Hepatocyte (in vitro differentiated cells): ENCODE measurements at regions not wholly inside any gene's neighbourhood (a gene's known extent, or its start where the extent isn't known, plus 50 kb on each side); places are given as distances from the start of the nearest gene placed in this dataset.
"Not testable (repeated sequence)": the region's sequence is repeated elsewhere in the genome, so short reads cannot be mapped to it uniquely, and the experiment has no call there.

Experiments used
- DNase-seq: peaks from one replicate; pipeline ENCODE4 v3.0.0-alpha.2; 2016; ENCODE audit warnings: low spot score
- H2AFZ ChIP-seq: fragments of 200-600 bp; sonication (generic); 2 replicates; pipeline ENCODE4 v1.6.0; 2016; ENCODE audit warnings: antibody characterized with exemption, mild to moderate bottlenecking
- H3K27ac ChIP-seq: fragments of 200-600 bp; sonication (generic); 2 replicates; pipeline ENCODE4 v1.5.1; 2016; ENCODE audit warnings: mild to moderate bottlenecking
- H3K27me3 ChIP-seq: fragments of 200-600 bp; sonication (generic); 2 replicates; pipeline ENCODE4 v1.6.1; 2016
- H3K36me3 ChIP-seq: fragments of 200-600 bp; sonication (generic); replicated peaks from 2 replicates; pipeline ENCODE4 v1.5.1; 2016; ENCODE audit warnings: low read depth; ENCODE audit not compliant: insufficient read depth
- H3K4me1 ChIP-seq: fragments of 200-600 bp; sonication (generic); 2 replicates; pipeline ENCODE4 v1.5.1; 2016; ENCODE audit warnings: mild to moderate bottlenecking, moderate library complexity; ENCODE audit not compliant: insufficient read depth
- H3K4me2 ChIP-seq: fragments of 200-600 bp; sonication (generic); 2 replicates; pipeline ENCODE4 v1.6.0; 2016
- H3K4me3 ChIP-seq: fragments of 200-600 bp; sonication (generic); 2 replicates; pipeline ENCODE4 v1.5.1; 2016; ENCODE audit warnings: mild to moderate bottlenecking
- H3K79me2 ChIP-seq: fragments of 200-600 bp; sonication (generic); 2 replicates; pipeline ENCODE4 v1.6.0; 2017; ENCODE audit warnings: mild to moderate bottlenecking
- H3K9me2 ChIP-seq: fragments of 200-600 bp; sonication (generic); replicated peaks from 2 replicates; pipeline ENCODE4 v1.6.0; 2017; ENCODE audit warnings: mild to moderate bottlenecking; ENCODE audit not compliant: insufficient read depth
- H3K9me3 ChIP-seq: fragments of 200-600 bp; sonication (generic); 2 replicates; pipeline ENCODE4 v1.5.1; 2016; ENCODE audit warnings: low read depth, mild to moderate bottlenecking
- H4K20me1 ChIP-seq: fragments of 200-600 bp; sonication (generic); 2 replicates; pipeline ENCODE4 v1.6.0; 2016; ENCODE audit warnings: mild to moderate bottlenecking; ENCODE audit not compliant: insufficient read depth, poor library complexity, severe bottlenecking
- CTCF ChIP-seq: fragments of 200-600 bp; sonication (generic); IDR thresholded peaks from 2 replicates; pipeline ENCODE4 v1.5.1; 2016; ENCODE audit warnings: antibody characterized with exemption, mild to moderate bottlenecking; ENCODE audit not compliant: poor library complexity
- EZH2 ChIP-seq: fragments of 200-600 bp; sonication (generic); IDR thresholded peaks from 2 replicates; pipeline ENCODE4 v1.6.1; 2016; ENCODE audit warnings: antibody characterized with exemption, mild to moderate bottlenecking, borderline replicate concordance
- EZH2phosphoT487 ChIP-seq: fragments of 200-600 bp; sonication (generic); IDR thresholded peaks from one replicate; pipeline ENCODE4 v1.6.1; 2018; ENCODE audit warnings: antibody characterized with exemption, mild to moderate bottlenecking, low read depth, moderate library complexity; ENCODE audit not compliant: unreplicated experiment, severe bottlenecking
- WGBS: methylation state at CpG from one replicate; pipeline ENCODE4 v1.1.6; 2016; ENCODE audit warnings: low lambda C conversion rate; ENCODE audit errors: missing lambda C conversion rate; 5-methylcytosine and 5-hydroxymethylcytosine counted together

GRCh38 chr16:34014841-34015820 lies 555.7 kb downstream of the TP53TG3F start:
- not testable (repeated sequence) for H3K27me3 ChIP-seq, H3K4me1 ChIP-seq, H3K36me3 ChIP-seq, H3K4me3 ChIP-seq, H3K27ac ChIP-seq, H3K79me2 ChIP-seq, DNase-seq, H4K20me1 ChIP-seq, H3K9me2 ChIP-seq, H3K9me3 ChIP-seq, H3K4me2 ChIP-seq, H2AFZ ChIP-seq
- WGBS, result 89% methylated on average over 22 of the region's 83 CpGs

- not testable (repeated sequence) for H2AFZ ChIP-seq, DNase-seq
Observed at GRCh38 chr16:34018277-34018676, 558.9 kb downstream of the TP53TG3F start.

GRCh38 chr16:34050787-34051320 lies 591.4 kb downstream of the TP53TG3F start:
- Histone ChIP-seq H4K20me1 (no peaks in the 10 kb centered on the region), H3K27me3 (no peaks in the 10 kb centered on the region), H3K4me3 (no peak overlapping the region), H3K27ac (no peak overlapping the region), H3K4me2 (no peak overlapping the region), H2AFZ (no peak overlapping the region), H3K79me2 (no peaks in the 10 kb centered on the region), H3K36me3 (no peaks in the 10 kb centered on the region), H3K9me2 (no peaks in the 10 kb centered on the region), H3K4me1 (no peaks in the 10 kb centered on the region), H3K9me3 (no peaks in the 10 kb centered on the region)
- TF ChIP-seq EZH2 (no peak), CTCF (no peak), EZH2phosphoT487 (no peak)
- WGBS, result 95% methylated on average over 26 of the region's 42 CpGs
- no peak for DNase-seq

More at GRCh38 chr16:34018277-34018676, 558.9 kb downstream of the TP53TG3F start:
- not testable (repeated sequence) for H3K4me2 ChIP-seq, H3K36me3 ChIP-seq, H3K27ac ChIP-seq, H3K9me2 ChIP-seq, H3K4me1 ChIP-seq, H3K4me3 ChIP-seq, H3K27me3 ChIP-seq, H4K20me1 ChIP-seq, H3K79me2 ChIP-seq, H3K9me3 ChIP-seq

GRCh38 chr16:34054137-34054536 lies 594.7 kb downstream of the TP53TG3F start:
- 55% methylated on average over 3 of the region's 3 CpGs for WGBS
- H3K9me2 ChIP-seq, result no peaks in the 10 kb centered on the region
- DNase-seq, result no peak
- H3K79me2 ChIP-seq, result no peaks in the 10 kb centered on the region
- H3K4me1 ChIP-seq, result no peaks in the 10 kb centered on the region
- no peak overlapping the region for H3K4me2 ChIP-seq
- H3K36me3 ChIP-seq, result no peaks in the 10 kb centered on the region
- H3K9me3 ChIP-seq, result peaks cover 6% of the 10 kb centered on the region
- H2AFZ ChIP-seq, result no peak overlapping the region
- H3K27me3 ChIP-seq, result no peaks in the 10 kb centered on the region
- no peaks in the 10 kb centered on the region for H4K20me1 ChIP-seq
- H3K27ac ChIP-seq, result no peak overlapping the region
- no peak overlapping the region for H3K4me3 ChIP-seq
- TF ChIP-seq CTCF (no peak), EZH2phosphoT487 (no peak), EZH2 (no peak)
